ENCODE measurements at regions not wholly inside any gene's neighbourhood (a gene's known extent, or its start where the extent isn't known, plus 50 kb on each side); places are given as distances from the start of the nearest gene placed in this dataset.

DNA sequence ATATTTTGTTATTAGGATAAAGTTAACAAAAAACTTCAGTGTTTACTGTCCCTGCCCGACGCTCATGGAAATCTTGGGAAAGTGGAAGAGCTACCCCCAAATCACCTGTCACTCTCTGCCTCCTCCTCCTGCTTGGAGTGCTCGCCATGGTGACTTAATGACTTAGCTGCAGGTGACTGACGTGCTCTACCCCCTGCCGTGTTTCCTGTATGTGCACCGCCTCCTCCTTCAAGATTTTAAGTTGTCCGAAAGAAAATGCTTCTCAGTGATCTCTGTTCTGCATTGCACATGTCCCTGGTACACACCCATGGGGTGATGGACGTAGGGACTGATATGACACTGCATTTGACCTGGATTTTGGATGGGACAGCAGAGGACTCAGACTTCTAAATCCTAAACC, 338.8 kb upstream of the SHH start:
- no peak for TF ChIP-seq POLR2A (IDR thresholded peaks at IDR 0.05; ENCODE audit: low read depth, low read length)
- no peak for TF ChIP-seq SPI1 (IDR thresholded peaks at IDR 0.05; ENCODE audit: low read depth, low read length)
- TF ChIP-seq POLR2AphosphoS5 (IDR thresholded peaks at IDR 0.05; ENCODE audit: low read depth, low read length), result no peak
- no peak for TF ChIP-seq TAF1 (IDR thresholded peaks at IDR 0.05; ENCODE audit: low read depth, low read length)
- no peak for TF ChIP-seq POU2F2 (IDR thresholded peaks at IDR 0.05; ENCODE audit: low read depth, low read length)
- no peak for TF ChIP-seq PAX5 (IDR thresholded peaks at IDR 0.05; ENCODE audit: insufficient read depth, low read length, severe bottlenecking)
